SK-MEL-5 (cell line): ENCODE measurements at regions not wholly inside any gene's neighbourhood (a gene's known extent, or its start where the extent isn't known, plus 50 kb on each side); places are given as distances from the start of the nearest gene placed in this dataset.
"Not testable (repeated sequence)": the region's sequence is repeated elsewhere in the genome, so short reads cannot be mapped to it uniquely, and the experiment has no call there.

ENCODE experiments used
- DNase-seq: peaks from one replicate; pipeline ENCODE4 v3.0.0-alpha.2; 2016; ENCODE audit warnings: low read depth, low spot score
- in situ Hi-C: cut with HindIII; loops from 2 replicates; pipeline ENCODE4 v1.10.0; 2016; ENCODE audit warnings: low sequenced_read_pairs, high pct_unique_total_duplicates, low pct_unique_long_range_greater_than_20kb
- small RNA-seq, 2 experiments: library from RNA; depleted of rRNA; stranded (forward); fragments of <200 nt; gene quantifications; one replicate each; pipeline ENCODE3, GENCODE V24; 2014

- DNase-seq = no peak
- in situ Hi-C loops = no loop called here
Observed at GRCh38 chr4:87716371-87717265, 66.5 kb downstream of the DMP1 start.

- DNase-seq = no peak
- in situ Hi-C loops = no loop called here
Observed at GRCh38 chr4:87717276-87718031, 67.4 kb downstream of the DMP1 start.

GRCh38 chr4:87718217-87718835 lies 68.2 kb downstream of the DMP1 start:
- in situ Hi-C loops = no loop called here
- DNase-seq = no peak

GRCh38 chr4:87720094-87720691 lies 70.1 kb downstream of the DMP1 start:
- in situ Hi-C loops = no loop called here
- DNase-seq = no peak

- DNase-seq, in situ Hi-C loops: not testable (repeated sequence)
Observed at GRCh38 chr4:87725287-87725686, 74.1 kb upstream of the IBSP start.

- no peak for DNase-seq
- in situ Hi-C loops = no loop called here
Observed at GRCh38 chr4:87732033-87732765, 67.2 kb upstream of the IBSP start.

- in situ Hi-C loops = no loop called here
- DNase-seq = no peak
Observed at GRCh38 chr4:87734084-87734483, 65.3 kb upstream of the IBSP start.

- DNase-seq = no peak
- in situ Hi-C loops = no loop called here
Observed at GRCh38 chr4:87734936-87735335, 64.4 kb upstream of the IBSP start.

- DNase-seq = peak; percentile 2
- in situ Hi-C loops = no loop called here
Observed at GRCh38 chr4:87738483-87738882, 60.9 kb upstream of the IBSP start.

GRCh38 chr4:87739494-87739893 lies 59.9 kb upstream of the IBSP start:
- in situ Hi-C loops = no loop called here
- DNase-seq = no peak

- no peak for DNase-seq
- in situ Hi-C loops = no loop called here
Observed at GRCh38 chr4:87745064-87745807, 54.1 kb upstream of the IBSP start.

- in situ Hi-C loops = no loop called here
- DNase-seq = no peak
Observed at GRCh38 chr4:87746001-87746400, 53.4 kb upstream of the IBSP start.

Small RNAs in the stretch of these regions (small RNA-seq; reads per million reads assigned to genes)
- gene RF00019 = 0 reads per million in 2 experiments
